GM13977 (cell line): ENCODE measurements at regions not wholly inside any gene's neighbourhood (a gene's known extent, or its start where the extent isn't known, plus 50 kb on each side); places are given as distances from the start of the nearest gene placed in this dataset.

Experiments used
- DNase-seq: peaks from one replicate; pipeline ENCODE4 v3.0.0; 2012; ENCODE audit warnings: low spot score
- in situ Hi-C: fragments of 300-500 bp; cut with MboI; formaldehyde crosslinking; loops from one replicate; pipeline ENCODE4 v1.12.0; 2022; ENCODE audit warnings: low sequenced_read_pairs, low pct_unique_long_range_greater_than_20kb, mixed read lengths, inconsistent platforms; ENCODE audit not compliant: unreplicated experiment
- TF ChIP-seq, protein P1 (sequence below): IDR thresholded peaks from 2 replicates; pipeline ENCODE4 v1.5.1; 2012; ENCODE audit warnings: mild to moderate bottlenecking, control low read depth; ENCODE audit not compliant: insufficient read depth; ENCODE audit errors: extremely low read depth, missing control alignments

DNA sequence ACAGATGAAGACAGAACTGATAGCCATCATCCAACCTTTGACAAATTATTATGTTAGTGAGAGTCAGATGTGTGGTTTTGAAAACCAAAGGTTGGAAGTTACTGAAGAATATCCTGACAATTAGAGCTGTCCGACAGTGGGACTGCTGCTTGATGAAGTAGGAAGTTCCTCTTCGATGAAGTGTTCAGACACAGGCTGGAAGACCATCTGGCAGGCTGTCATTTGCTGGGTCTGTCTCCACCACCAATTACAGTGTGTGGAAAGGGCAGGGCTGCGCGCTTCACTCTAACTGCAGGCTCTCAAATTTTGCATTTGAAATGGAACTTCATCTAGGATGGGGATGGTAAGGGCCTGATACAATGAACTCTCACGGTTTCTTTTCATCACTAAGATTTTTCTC is 313.8 kb downstream of the PIK3C3 start:
- TF ChIP-seq, protein P1, sequence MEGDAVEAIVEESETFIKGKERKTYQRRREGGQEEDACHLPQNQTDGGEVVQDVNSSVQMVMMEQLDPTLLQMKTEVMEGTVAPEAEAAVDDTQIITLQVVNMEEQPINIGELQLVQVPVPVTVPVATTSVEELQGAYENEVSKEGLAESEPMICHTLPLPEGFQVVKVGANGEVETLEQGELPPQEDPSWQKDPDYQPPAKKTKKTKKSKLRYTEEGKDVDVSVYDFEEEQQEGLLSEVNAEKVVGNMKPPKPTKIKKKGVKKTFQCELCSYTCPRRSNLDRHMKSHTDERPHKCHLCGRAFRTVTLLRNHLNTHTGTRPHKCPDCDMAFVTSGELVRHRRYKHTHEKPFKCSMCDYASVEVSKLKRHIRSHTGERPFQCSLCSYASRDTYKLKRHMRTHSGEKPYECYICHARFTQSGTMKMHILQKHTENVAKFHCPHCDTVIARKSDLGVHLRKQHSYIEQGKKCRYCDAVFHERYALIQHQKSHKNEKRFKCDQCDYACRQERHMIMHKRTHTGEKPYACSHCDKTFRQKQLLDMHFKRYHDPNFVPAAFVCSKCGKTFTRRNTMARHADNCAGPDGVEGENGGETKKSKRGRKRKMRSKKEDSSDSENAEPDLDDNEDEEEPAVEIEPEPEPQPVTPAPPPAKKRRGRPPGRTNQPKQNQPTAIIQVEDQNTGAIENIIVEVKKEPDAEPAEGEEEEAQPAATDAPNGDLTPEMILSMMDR: no peak
- in situ Hi-C loops: no loop called here
- DNase-seq: no peak

DNA sequence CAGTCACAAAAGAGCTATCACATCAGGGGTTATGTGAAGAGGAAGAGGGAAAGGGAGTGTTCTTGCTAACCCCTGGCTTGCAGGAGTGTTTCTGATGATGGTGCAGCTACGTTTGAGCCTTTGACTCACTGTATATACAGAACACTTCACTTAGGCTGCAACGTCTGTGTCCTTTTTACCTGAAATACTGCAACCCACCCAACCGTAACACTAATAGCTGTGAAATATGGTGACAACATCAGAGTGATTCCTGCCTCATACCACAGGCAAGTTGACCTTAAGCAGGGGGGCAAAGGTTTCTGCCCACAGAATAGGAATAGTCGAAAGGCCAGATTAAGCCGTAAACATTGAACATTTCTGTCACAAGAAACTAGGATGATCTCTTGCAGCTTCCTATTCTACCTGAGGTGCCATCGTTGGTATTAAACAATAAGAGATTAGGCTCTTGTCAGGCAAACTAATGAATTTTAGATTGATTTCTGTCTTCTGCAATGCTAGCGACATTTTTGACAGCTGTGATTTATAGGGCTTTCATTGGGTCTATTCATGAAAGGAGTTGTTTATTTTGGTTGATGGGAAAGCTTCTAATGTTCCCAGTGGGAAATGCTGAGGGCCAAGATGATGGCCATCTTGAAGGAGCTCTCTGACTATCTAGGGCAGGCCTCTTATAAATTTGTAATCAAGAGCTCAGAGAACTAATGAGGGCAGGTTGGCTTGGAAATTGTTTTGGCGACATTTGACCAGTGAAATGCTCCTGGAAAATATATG is 316.8 kb downstream of the PIK3C3 start:
- DNase-seq: no peak
- in situ Hi-C loops: no loop called here
- TF ChIP-seq, protein P1: no peak

DNA sequence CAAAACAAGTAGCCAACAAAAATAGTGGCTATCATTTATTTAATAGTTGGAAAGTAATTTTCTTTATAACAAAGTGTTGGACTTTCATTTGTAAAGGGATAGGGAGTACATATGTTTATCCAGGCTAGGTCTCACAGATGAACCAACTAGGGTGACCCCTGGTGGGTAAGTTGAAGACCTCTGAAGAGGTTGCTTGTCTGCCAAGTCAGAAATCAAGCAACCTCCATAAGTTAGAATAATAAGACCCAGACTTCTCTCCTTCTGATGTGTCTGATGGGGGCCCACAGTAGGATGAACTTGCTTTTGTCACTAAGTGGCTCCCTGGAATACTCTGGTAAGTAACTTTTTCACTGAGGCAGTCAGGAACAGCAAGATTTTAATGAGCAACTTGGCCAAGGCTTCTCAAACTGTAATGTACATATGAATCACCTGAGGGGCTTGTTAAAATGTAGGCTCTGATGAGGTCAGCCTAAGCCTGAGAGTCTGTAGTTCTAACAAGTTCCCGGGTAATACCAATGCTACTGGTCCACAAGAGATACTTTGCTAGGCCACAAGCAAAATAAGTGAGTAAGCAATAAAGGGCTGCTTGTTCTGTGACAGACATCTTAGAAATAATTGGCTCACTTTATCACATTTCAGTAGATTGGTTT is 319.6 kb downstream of the PIK3C3 start:
- peak; percentile 28 for DNase-seq
- in situ Hi-C loops: no loop called here
- TF ChIP-seq, protein P1: peak; percentile 22

DNA sequence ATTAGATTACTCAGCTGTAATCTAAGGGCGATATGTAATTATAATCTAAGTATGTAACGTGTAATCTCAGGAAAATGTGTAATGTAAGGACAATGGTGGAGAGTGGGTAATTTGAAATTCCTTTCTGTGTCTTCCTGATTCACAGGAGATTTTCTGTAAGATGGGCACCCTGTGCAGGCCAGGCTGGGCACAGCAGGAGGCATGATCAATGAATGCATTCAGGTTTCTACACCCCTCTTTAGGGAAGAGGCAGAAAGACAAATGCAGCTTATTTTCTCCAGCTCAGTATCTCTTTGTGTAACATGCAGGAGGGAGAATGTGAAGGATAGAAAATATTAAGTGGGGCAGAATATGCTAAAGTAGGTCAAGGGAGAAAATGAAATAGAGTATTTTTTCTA is 320.1 kb downstream of the PIK3C3 start:
- in situ Hi-C loops: no loop called here
- DNase-seq: no peak
- TF ChIP-seq, protein P1: no peak

DNA sequence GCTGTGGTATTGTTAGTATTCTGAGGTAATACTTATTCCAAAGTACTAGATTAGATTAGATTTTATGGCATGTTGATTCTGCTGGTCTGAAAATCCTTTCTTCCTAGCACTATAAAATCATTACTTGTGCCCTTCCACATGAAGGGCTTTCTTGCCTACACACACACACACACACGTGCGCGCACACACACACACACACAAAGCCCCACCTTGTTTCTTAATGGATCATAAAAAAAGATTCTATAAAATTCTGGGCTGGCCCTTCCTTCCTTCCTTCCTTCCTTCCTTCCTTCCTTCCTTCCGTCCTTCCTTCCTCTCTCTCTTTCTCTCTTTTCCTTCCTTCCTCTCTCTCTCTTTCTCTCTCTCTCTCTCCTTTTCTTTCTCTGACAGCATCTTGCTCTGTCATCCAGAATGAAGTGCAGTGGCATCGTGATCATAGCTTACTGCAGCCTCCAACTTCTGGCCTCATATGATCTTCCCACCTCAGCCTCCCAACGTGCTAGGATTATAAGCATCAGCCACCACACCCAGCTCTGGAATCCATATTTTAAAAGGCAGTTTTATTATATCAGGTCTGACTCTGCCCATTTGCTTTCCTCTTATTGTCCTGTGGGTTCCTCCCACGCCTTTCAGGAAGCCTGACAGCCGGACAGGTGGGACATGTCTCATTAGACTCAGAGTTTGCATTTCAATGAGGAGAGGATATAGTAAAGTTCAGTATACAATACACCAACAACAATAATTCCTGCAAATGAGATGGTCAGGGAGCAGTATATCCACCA is 321.1 kb downstream of the PIK3C3 start:
- DNase-seq: no peak
- in situ Hi-C loops: no loop called here
- TF ChIP-seq, protein P1: no peak

DNA sequence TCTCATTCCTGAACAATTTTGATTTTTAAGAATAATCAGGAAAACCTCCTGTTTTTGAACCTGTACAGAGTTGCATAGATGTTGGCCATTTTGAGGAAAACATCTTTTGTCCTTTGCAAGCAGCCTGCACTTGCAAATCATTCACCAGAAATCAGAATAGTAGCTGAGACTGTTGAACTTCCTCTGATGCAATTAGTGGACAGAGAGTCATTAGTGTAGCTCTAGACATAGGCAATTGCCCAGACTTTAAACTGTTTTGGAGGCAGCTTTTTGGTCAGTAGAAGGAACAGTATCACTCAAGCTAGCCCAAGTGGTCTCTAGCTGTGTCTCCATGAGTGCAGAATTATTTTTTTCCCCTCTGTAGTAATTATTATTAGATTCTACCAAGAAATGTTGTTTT is 326.1 kb downstream of the PIK3C3 start:
- TF ChIP-seq, protein P1: no peak
- in situ Hi-C loops: no loop called here
- DNase-seq: no peak
